HG02938 (cell line): ENCODE measurements at regions not wholly inside any gene's neighbourhood (a gene's known extent, or its start where the extent isn't known, plus 50 kb on each side); places are given as distances from the start of the nearest gene placed in this dataset.
"Not testable (repeated sequence)": the region's sequence is repeated elsewhere in the genome, so short reads cannot be mapped to it uniquely, and the experiment has no call there.

Experiments
- ATAC-seq: cut with Tn5 transposase; IDR thresholded peaks from one replicate; pipeline ENCODE4 v1.9.1; 2021; ENCODE audit warnings: mild to moderate bottlenecking, moderate library complexity; ENCODE audit not compliant: unreplicated experiment

DNA sequence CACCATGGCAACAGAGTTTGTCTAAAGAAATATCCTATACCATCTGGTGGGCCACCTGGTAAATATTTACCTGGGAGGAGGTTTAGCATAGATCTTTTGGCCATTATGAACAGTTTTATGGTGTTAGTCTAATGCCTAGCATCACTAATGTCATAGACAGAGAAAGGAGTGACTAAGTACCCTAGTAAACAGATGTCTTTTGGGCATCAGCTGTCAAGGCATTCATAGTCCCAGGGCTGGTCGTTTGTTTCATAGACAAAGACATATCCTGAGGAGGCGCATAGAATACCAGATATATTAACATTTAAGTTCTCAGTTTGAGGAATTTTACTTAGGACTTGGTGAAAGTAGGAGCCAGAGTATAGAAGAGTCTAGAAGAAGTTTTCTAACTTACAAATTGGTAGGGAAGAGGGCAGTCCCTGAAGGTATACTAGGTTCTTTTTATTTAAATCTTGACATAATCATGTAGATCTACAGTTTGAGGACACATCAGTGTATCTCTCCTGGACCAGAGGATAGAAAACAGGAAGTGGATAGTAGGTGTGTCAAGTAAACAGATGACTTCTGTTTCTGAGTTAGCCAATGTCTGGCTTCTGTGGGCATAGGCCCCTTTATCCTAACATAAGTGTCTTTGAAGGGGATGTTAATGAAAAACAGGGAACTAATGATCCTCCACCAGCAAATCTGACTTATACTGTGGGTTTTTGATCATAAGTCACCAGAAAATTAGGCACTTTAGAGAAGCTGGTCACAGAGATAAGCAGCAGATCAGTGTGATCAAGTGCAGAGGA, 105.0 kb upstream of the PRSS3 start:
- ATAC-seq: no peak

DNA sequence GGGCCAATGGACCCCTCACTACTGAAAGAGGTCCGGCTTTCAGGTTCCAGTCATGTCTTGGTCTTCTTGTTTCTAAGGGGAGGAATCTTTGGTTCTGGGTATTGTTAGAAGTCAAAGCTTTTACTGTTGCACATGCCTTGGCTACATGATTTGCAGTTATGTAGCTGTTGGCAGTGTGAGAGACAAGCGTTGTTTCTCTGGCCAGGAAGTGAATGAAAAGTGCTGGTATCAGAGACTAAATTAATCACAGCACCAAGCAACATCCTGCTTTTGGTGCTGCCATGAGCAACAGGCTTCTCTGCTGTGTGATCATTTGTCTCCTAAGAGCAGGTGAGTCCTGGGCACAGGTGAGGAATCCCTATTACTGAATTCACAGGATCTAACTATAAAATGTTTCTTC, 100.1 kb upstream of the PRSS3 start:
- ATAC-seq: no peak

DNA sequence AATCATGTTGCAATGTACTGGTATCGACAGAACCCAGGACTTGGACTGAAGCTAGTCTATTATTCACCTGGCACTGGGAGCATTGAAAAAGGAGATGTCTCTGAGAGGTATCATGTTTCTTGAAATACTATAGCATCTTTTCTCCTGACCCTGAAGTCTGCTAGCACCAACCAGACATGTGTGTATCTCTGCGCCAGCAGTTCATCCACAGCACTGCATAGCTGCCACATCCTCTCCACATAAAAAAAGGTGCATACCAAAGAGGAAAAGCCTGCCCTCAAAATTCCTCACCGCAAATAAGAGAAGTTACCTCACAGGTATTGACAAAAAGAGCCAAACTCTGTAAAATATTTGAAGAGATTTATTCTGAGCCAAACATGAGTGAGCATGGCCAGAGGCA, 99.5 kb upstream of the PRSS3 start:
- ATAC-seq: no peak

DNA sequence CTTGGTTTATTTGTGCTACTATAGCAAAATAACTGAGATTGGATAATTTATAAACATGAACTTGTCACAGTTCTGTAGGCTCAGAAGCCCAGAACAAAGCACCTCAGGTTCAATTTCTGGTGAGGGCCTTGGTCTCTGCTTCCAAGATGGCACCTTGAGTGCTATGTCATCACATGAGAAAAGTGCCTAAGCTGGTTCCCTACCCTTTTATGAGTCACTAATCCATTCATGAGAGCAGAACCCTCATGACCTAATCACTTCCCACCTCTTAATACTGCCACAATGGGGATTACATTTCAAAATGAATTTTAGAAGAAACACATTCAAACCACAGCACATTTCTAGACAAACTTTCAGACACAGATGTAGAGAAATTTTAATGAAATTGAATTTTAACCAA, 98.2 kb upstream of the PRSS3 start:
- no peak for ATAC-seq

DNA sequence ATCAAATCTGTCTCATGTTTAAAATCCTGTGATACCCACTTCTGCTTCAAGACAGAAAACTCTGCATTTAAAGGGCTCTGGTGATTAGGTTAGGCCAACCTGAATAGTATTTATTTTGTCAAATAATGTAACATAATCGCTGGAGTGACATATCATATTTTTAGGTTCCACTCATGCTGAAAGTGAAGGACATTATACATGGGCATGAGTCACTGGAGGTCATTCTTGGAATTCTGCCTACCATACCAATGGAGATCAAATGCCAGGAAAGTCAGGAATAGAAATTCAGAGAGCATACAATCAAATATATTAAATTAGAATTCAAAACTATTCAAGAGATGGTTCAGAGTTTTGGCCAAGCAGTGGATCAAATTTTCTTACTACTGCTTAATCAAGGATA, 97.1 kb upstream of the PRSS3 start:
- ATAC-seq: no peak

DNA sequence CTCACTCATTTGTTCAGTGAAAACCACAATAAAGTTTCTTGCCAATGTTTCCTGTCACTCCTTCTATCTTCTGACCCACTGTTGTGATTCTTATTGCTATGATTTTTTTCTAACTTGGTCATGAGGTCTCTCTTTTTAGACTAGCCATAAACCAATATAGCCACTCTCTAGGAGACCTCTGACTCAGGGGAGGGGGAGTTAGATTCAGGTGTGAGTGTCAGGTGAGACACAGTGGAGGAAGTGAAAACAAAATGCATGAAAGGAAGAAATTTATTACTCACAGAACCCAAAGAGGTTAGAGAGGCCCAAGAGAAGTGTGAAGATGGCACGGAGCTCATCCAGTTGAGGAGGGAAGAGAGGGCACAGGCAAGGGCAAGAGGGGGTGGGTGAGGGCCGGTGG, 94.4 kb upstream of the PRSS3 start:
- ATAC-seq: not testable (repeated sequence)

DNA sequence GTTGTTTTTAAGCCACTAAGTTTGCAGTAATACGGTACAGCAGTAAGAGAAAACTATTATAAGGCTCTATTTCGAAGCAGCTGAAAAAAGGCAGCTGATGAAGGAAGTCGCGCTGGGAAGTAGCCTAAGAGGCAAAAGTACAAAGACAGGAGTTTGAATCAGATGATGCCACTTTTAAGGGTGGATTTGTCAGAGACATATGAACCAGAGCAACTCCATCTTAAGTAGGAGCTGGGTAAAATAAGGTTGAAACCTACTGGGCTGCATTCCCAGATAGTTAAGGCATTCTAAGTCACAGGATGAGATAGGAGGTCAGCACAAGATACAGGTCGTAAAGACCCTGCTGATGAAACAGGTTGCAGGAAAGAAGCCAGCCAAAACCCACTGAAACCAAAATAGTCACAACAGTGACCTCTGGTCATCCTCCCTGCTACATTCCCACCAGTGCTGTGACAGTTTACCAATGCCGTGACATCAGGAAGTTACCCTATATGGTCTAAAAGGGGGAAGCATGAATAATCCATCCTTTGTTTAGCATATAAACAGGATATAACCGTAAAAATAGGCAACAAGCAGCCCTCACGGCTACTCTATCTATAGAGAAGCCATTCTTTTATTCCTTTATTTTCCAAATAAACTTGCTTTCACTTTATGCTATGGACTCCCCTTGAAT, 91.8 kb upstream of the PRSS3 start:
- ATAC-seq: no peak

DNA sequence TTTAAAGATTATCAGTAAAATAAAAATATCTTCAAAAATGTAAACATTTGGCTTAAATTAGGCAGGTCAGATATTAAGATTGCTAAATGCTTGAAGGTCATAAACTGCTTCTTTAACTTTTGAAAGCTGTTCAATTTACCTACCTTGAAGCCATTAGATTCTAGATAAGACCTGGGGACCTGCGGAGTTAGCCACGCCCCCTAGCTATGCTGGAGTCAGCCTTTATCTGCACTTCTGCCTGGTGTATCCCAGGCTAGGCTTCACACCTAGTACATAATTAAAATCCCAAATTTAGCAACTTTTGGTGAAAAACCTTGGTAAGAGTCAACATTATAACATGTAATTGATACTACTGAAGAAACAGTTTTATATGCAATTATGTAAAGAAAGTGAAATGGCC, 89.9 kb upstream of the PRSS3 start:
- not testable (repeated sequence) for ATAC-seq

DNA sequence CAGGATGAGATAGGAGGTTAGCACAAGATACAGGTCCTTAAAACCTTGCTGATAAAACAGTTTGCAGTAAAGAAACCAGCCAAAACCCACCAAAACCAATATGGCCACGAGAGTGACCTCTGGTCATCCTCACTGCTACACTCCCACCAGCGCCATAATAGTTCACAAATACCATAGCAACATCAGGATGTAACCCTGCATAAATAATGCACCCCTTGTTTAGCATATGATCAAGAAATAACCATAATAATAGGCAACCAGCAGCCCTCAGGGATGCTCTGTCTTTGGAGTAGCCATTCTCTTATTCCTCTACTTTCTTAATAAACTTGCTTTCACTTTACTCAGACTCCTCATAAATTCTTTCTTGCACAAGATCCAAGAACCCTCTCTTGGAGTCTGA, 86.9 kb upstream of the PRSS3 start:
- no peak for ATAC-seq

DNA sequence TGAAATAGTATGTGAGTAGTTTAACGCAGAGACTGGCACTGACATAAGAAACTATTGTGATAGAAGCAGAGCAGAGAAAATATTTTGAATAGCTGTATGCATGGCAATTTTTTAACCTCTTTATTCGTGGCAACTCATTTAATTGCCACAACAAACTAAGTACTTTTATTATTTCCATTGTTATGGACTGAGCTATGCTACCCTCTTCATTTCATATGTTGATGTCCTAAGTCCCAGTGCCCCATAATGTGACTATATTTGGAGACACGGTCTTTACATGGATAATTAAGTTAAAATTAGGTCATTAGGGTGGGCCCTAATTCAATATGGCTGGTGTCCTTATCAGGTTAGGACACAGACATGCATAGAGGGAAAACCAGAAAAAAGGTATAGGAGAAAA, 86.1 kb upstream of the PRSS3 start:
- no peak for ATAC-seq

DNA sequence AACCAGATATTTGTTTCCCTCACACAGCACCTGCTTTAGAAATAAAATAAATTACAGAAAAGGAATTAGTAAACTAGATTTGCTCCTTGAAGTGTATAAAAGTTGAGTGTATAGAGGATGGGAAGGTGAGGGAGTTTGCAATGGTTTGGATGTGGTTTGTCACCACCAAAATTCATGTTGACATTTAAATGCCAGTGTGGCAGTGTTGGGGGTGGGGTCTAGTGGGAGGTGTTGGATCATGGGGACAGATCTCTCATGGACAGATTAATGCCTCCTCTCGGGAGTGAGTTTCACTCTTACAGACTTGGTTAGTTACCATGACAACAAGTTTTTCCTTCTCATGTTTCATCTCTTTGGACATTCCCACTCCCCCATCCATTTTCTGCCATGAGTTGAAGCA, 83.9 kb upstream of the PRSS3 start:
- not testable (repeated sequence) for ATAC-seq

DNA sequence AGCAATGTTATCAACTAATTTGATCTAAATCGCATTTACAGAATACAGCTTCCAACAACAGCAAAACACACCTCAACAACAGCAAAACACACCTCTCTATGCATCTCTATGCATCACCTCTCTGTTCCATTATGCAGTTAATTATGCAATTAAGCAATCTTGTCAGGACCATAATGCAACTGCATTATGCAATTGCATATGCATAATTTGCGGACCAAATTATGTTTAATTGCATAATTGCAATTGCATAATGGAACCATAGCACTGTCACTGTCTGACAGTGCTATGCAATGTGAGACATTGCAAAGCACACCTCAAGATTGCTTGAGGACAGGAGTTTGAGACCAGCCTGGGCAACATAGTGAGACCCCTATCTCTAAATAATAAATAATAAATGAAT, 80.4 kb upstream of the PRSS3 start:
- ATAC-seq: no peak

DNA sequence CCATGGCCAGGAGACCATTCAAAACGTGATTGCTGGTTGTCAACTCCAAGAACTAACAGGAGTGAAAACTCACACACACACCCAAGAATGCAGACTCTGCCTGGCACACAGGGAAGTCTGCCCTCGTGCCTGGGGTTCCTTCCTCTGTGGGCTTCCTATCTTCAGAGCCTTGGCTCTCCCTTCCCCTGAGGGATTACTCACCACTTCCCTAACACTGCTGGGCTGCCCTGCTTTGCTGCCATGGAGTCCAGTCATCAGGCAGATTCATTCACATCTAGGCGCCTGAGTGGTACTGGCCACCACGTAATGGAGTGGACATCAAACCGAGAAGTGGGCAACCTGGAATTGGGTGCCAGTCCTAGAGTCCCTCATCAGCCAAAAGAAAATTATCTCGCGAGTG, 76.4 kb upstream of the PRSS3 start:
- no peak for ATAC-seq

DNA sequence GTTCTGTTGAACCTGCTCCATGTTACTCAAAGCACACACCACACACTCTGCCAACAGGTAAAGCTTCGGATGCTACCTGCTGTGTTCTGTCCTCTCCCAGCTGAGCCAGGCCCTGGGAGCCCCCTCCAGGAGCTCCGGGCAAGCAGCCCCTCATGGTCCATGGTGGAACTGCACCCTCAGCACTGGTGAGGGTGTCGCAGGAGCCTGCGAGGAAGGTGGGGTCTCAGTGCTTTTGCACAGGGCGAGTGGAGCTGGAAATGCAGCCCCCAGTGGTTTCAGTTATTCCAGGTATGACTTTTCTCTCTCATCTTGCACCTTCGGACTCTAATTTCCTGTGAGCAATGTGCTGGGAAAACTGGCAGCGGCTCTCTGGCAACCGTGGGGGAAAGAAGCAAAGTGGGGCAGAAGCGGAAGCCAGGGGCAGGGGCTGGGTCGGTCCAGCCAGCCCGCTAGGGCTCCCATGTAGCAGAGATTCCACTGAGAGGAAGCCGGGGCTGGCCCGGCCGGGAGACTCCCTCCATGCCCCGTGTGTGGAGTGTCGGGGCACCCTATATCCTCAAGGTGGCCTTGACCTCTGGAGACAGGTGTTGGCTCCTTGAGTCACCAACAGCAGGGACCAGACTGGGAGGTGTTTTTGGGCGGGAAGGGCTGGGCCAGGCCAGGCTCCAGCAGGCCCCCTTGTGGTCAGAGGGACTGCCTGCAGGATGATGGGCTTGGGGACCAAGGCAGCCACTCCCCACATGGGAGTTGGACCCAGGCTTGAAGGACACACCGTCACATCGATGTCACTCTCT, 75.6 kb upstream of the PRSS3 start:
- ATAC-seq: no peak

DNA sequence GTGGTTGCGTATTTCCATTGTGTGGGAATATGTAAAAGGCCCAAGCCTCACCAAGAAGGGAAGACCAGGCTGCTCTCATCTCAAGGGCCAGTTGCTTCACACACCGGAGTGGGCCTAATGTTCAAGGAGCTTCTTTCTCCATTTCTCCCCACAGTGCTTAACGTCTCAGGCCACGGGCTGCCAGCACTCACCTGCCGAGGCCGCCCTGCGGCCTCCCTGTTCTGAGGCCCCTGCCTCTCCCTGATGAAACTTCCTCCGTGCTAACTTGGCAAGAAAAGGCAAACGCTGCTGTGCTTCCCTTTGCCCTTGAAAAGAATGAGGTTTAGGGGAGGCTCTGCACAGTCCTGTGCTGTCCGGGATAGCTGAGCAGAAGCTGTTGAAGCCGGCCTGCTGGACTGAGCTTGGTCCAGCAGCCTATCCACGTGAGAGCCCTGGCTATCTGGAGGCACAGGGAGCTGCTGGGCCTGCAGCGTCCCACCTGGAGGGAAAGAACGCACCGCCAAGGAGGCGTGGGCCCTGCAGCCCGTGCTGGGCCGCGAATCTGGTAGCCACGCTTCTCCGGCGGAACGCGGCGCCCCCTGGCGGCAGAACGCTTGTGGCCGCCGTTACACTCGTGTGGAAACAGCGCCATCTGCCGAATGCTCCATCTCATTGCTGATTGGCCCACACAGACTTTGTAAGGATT, 73.5 kb upstream of the PRSS3 start:
- peak; percentile 52 for ATAC-seq

DNA sequence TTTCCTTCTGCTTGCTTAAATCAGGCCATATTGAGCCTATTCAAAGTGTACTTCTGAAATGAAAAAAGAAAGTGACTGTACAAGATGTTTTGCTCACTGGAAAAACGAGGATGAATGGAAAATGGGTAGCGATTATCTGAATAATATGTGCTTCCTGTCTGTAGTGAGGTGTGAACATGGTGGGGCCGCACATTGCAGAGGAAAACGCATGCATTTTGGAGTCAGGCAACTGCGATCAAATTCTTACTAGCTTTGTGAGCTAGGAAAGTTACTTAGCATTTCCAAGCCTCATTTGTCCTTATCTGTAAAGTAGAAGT, 73.0 kb upstream of the PRSS3 start:
- ATAC-seq: no peak

DNA sequence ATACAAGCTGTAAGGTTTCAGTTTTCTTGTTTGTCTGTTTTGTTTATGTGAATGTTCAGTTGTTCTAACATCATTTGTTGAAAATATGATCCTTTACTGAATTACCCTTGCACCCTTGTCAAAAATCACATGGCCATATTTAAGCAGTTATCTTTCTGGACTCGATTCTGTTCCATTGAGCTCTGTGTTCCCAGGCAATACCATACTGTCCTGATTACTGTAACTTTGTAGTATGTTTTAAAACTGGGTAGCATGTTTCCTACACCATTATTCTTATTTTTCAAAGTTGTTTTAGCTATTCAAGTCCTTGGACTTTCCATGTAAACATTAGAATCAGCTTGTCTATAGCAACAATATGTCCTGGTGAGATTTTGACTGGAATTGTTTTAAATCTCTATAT, 66.7 kb upstream of the PRSS3 start:
- ATAC-seq: no peak

DNA sequence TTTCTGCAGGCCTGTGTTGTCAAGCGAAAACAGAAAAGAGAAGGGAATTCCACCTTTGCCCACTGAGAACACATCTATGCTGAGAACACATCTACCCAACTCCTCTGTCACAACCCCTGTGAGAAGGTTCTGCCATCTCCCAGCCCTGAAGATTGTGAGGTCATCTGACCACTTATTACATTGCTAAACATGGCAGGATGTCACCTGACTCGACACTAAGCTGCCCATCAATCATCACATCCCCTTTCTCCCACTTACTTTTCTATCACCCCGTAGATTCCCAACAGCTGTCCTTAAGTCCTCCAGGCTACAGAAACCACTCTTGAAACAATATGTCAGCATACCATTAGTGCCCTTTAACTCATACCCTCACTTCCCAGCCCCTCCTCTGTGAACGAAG, 64.2 kb upstream of the PRSS3 start:
- ATAC-seq: no peak

DNA sequence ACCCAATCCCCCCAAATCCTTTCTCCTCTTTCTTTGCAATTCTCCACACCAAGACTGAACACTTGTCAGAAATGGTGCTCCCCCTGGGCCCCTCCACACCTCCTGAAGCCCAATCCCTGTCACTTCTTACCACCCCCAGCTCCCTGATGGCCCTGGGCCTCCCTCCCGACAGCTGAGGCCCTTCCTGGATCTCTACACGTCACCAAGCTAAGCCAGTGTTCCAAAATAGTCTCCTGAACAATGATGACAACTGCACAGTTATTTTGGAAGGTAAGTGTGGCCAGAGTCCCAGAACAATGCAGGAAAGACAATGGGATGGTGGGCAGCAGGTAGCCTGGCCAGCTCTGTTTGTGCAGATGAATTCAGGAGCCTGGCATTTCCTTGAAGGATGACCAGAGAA, 63.7 kb upstream of the PRSS3 start:
- no peak for ATAC-seq

DNA sequence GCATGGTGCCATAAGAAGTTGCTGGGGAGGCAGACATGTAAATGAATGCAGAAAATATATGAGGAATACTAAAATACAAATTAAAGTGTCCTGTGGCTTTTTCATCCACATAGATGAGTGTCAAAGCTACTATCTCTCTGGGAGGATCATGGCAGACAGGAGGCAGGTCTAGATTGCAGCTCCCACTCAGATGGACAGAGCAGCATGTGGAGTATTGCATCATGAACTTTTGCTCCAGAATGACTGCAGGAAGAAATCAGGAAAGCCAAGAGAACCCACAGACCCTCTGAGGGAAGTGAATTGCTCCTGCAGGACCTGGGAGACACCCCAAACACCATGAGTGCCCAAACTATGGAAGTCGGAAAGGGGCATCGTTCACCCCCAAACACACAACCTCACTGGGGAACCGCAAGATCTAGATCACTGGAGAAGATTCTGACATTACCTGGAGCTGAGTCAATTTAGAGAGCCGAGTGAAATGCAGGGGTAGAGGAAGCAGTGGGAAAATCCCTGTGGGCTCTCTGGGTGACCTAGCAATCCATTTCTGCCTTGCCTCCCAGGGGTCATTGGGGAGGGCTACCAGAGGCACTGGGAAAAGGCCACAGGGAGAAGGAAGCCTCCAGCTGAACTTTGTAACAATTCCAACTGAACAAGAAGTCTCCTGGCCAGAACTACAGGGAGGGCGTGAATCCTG, 61.0 kb upstream of the PRSS3 start:
- not testable (repeated sequence) for ATAC-seq
